ENCODE measurements at regions not wholly inside any gene's neighbourhood (a gene's known extent, or its start where the extent isn't known, plus 50 kb on each side); places are given as distances from the start of the nearest gene placed in this dataset.

DNA sequence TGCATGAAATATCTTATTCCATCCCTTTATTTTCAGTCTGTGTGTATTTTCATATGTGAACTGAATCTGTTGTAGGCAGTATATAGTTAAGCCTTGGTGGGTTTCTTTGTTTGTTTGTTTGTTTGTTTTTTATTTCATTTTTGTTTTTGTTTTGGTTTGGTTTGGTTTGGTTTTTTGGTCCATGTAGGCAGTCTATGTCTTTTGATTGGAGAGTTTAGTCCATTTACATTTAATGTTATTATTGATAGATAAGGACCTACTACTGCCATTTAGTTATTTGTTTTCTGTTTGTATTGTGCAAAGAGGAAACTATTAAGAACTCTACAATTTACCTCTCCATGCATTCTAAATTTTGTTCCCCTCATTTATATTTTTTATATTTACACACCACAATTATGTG, 695.9 kb upstream of the GRM3 start:
- POLR2A ChIA-PET (ENCODE audit: partially characterized antibody), result no interaction called here
- no peak for FAIRE-seq
- no peaks in the 10 kb centered on the region for H3K23me2 ChIP-seq (ENCODE audit: low read depth, low read length)
- TF ChIP-seq EGR1 (IDR thresholded peaks at IDR 0.05; ENCODE audit: borderline replicate concordance, low read depth, low read length) (no peak), SIRT6 (IDR thresholded peaks at IDR 0.05; ENCODE audit: low read length) (no peak), CBX5 (IDR thresholded peaks at IDR 0.05; ENCODE audit: low read depth, low read length) (no peak), SIX5 (IDR thresholded peaks at IDR 0.05; ENCODE audit: low read depth, low read length) (no peak), MAFK (IDR thresholded peaks at IDR 0.05; ENCODE audit: low read depth, low read length) (no peak), CBX8 (IDR thresholded peaks at IDR 0.05; ENCODE audit: borderline replicate concordance, low read depth, low read length) (no peak), GABPA (IDR thresholded peaks at IDR 0.05; ENCODE audit: borderline replicate concordance, insufficient read depth, low read length) (no peak), KDM5A (IDR thresholded peaks at IDR 0.05; ENCODE audit: low read length) (no peak), JUN (IDR thresholded peaks at IDR 0.05; ENCODE audit: low read depth, low read length) (no peak), HDAC2 (IDR thresholded peaks at IDR 0.05; ENCODE audit: borderline replicate concordance in 1 of 2, low read depth in 2 of 2, low read length in 2 of 2) (no peak), KDM4A (IDR thresholded peaks at IDR 0.05; ENCODE audit: low read depth, low read length, severe bottlenecking) (no peak)
- TF ChIP-seq, protein P1, sequence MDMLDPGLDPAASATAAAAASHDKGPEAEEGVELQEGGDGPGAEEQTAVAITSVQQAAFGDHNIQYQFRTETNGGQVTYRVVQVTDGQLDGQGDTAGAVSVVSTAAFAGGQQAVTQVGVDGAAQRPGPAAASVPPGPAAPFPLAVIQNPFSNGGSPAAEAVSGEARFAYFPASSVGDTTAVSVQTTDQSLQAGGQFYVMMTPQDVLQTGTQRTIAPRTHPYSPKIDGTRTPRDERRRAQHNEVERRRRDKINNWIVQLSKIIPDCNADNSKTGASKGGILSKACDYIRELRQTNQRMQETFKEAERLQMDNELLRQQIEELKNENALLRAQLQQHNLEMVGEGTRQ (IDR thresholded peaks at IDR 0.05; ENCODE audit: low read length), result no peak
- TF ChIP-seq, protein P2, sequence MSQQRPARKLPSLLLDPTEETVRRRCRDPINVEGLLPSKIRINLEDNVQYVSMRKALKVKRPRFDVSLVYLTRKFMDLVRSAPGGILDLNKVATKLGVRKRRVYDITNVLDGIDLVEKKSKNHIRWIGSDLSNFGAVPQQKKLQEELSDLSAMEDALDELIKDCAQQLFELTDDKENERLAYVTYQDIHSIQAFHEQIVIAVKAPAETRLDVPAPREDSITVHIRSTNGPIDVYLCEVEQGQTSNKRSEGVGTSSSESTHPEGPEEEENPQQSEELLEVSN (IDR thresholded peaks at IDR 0.05), result no peak
- TF ChIP-seq, protein P3, sequence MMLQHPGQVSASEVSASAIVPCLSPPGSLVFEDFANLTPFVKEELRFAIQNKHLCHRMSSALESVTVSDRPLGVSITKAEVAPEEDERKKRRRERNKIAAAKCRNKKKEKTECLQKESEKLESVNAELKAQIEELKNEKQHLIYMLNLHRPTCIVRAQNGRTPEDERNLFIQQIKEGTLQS (IDR thresholded peaks at IDR 0.05; ENCODE audit: insufficient read depth, low read depth, low read length), result no peak

More for the DNA sequence above, 695.9 kb upstream of the GRM3 start:
- Histone ChIP-seq H3K56ac (replicated peaks; ENCODE audit: insufficient read length, low read depth, low read length) (no peak overlapping the region), H3K4me2 (ENCODE audit: insufficient read depth in 1 of 2, low read depth in 2 of 2, low read length in 2 of 2) (no peak overlapping the region), H3K79me2 (ENCODE audit: control insufficient read depth in 1 of 2, insufficient read depth in 2 of 2, low read length in 2 of 2) (no peaks in the 10 kb centered on the region), H4K20me1 (replicated peaks in 1 of 2; ENCODE audit: control insufficient read depth in 1 of 2, insufficient read depth in 2 of 2, low read length in 2 of 2) (no peaks in the 10 kb centered on the region), H2AFZ (ENCODE audit: low read length) (no peak overlapping the region), H2BK5ac (ENCODE audit: low read depth, low read length) (no peak overlapping the region), H3K18ac (ENCODE audit: extremely low read depth, low read length) (no peak overlapping the region), H4K91ac (replicated peaks; ENCODE audit: insufficient read length, low read length) (no peak overlapping the region), H3K4me1 (replicated peaks in 1 of 4; ENCODE audit: control insufficient read depth in 3 of 4, insufficient read depth in 4 of 4, low read length in 3 of 4) (no peaks in the 10 kb centered on the region), H2BK120ac (replicated peaks; ENCODE audit: low read depth, low read length) (no peak overlapping the region), H3K23ac (ENCODE audit: insufficient read length) (no peak overlapping the region), H4K5ac (ENCODE audit: insufficient read length, low read depth, low read length) (no peak overlapping the region), H3K14ac (ENCODE audit: insufficient read length) (no peak overlapping the region), H3K27ac (ENCODE audit: low read depth, low read length) (no peak overlapping the region), H3K9ac (replicated peaks in 1 of 4; ENCODE audit: extremely low read depth in 1 of 4, low read depth in 3 of 4, low read length in 3 of 4) (no peak overlapping the region), H4K8ac (ENCODE audit: extremely low read depth, insufficient read depth, low read length) (no peak overlapping the region), H2BK20ac (ENCODE audit: low read length) (no peak overlapping the region), H3K4me3 (ENCODE audit: extremely low read depth in 1 of 4, insufficient read depth in 2 of 4, low read depth in 3 of 4, low read length in 4 of 4) (no peak overlapping the region), H3K4ac (replicated peaks; ENCODE audit: insufficient read length, low read depth, low read length) (no peak overlapping the region), H2BK12ac (ENCODE audit: low read depth, low read length) (no peak overlapping the region), H2AK5ac (ENCODE audit: low read depth, low read length) (no peak overlapping the region), H3K36me3 (ENCODE audit: control insufficient read depth in 2 of 4, insufficient read depth in 4 of 4, low read length in 3 of 4) (no peaks in the 10 kb centered on the region), H3K27me3 (replicated peaks in 1 of 4; ENCODE audit: control insufficient read depth in 3 of 4, extremely low read depth in 1 of 4, insufficient read depth in 3 of 4, low read length in 3 of 4) (no peaks in the 10 kb centered on the region), H3K9me3 (ENCODE audit: insufficient read depth in 2 of 2, low read depth in 1 of 2, low read length in 1 of 2) (0 out of 4 replicates have a peak, but pooled peaks cover 0 to 2% of the 10 kb centered on the region in 2 experiments), H3K79me1 (ENCODE audit: low read depth, low read length) (no peaks in the 10 kb centered on the region), H2BK15ac (ENCODE audit: low read length) (no peak overlapping the region)
- CTCF ChIA-PET (ENCODE audit: partially characterized antibody), result no interaction called here
- DNase-seq (ENCODE audit: low read depth in 1 of 2, low spot score in 2 of 2), result no peak

All from H1 (cell line).